HEK293T (cell line): ENCODE measurements at regions not wholly inside any gene's neighbourhood (a gene's known extent, or its start where the extent isn't known, plus 50 kb on each side); places are given as distances from the start of the nearest gene placed in this dataset.

ENCODE experiments used
- BHLHE40 ChIP-seq: fragments of 450-650 bp; IDR thresholded peaks from 2 replicates; pipeline ENCODE4 v1.6.1; 2016; ENCODE audit warnings: mild to moderate bottlenecking, moderate library complexity, borderline replicate concordance
- CTBP1 ChIP-seq: fragments of 450-650 bp; IDR thresholded peaks from 2 replicates; pipeline ENCODE4 v1.6.1; 2016; ENCODE audit warnings: borderline replicate concordance
- ELF4 ChIP-seq: fragments of 450-650 bp; IDR thresholded peaks from 2 replicates; pipeline ENCODE4 v1.6.1; 2017; ENCODE audit warnings: antibody characterized with exemption
- FOXA1 ChIP-seq: fragments of 450-650 bp; IDR thresholded peaks from 2 replicates; pipeline ENCODE4 v1.6.1; 2016; ENCODE audit warnings: mild to moderate bottlenecking
- FOXK2 ChIP-seq: fragments of 450-650 bp; IDR thresholded peaks from 2 replicates; pipeline ENCODE4 v1.6.1; 2016; ENCODE audit warnings: mild to moderate bottlenecking
- FOXM1 ChIP-seq: fragments of 450-650 bp; IDR thresholded peaks from 2 replicates; pipeline ENCODE4 v1.6.1; 2017; ENCODE audit warnings: mild to moderate bottlenecking, borderline replicate concordance
- L3MBTL2 ChIP-seq: fragments of 450-650 bp; conservative IDR thresholded peaks from 2 replicates; pipeline ENCODE4 v1.6.1; 2016; ENCODE audit warnings: mild to moderate bottlenecking
- LEF1 ChIP-seq: fragments of 450-650 bp; IDR thresholded peaks from 2 replicates; pipeline ENCODE4 v1.6.1; 2017; ENCODE audit warnings: mild to moderate bottlenecking, borderline replicate concordance
- NFRKB ChIP-seq: fragments of 450-650 bp; IDR thresholded peaks from 2 replicates; pipeline ENCODE4 v1.6.1; 2016; ENCODE audit warnings: mild to moderate bottlenecking, moderate library complexity
- PKNOX1 ChIP-seq: fragments of 450-650 bp; IDR thresholded peaks from 2 replicates; pipeline ENCODE4 v1.6.1; 2016
- SP1 ChIP-seq: fragments of 450-650 bp; IDR thresholded peaks from 2 replicates; pipeline ENCODE4 v1.6.1; 2017
- SUZ12 ChIP-seq: fragments of 450-650 bp; IDR thresholded peaks from 2 replicates; pipeline ENCODE4 v1.6.1; 2016; ENCODE audit warnings: mild to moderate bottlenecking
- TARDBP ChIP-seq: fragments of 450-650 bp; IDR thresholded peaks from 2 replicates; pipeline ENCODE4 v1.6.1; 2016
- ZNF384 ChIP-seq: fragments of 450-650 bp; IDR thresholded peaks from 2 replicates; pipeline ENCODE4 v1.6.1; 2016

DNA sequence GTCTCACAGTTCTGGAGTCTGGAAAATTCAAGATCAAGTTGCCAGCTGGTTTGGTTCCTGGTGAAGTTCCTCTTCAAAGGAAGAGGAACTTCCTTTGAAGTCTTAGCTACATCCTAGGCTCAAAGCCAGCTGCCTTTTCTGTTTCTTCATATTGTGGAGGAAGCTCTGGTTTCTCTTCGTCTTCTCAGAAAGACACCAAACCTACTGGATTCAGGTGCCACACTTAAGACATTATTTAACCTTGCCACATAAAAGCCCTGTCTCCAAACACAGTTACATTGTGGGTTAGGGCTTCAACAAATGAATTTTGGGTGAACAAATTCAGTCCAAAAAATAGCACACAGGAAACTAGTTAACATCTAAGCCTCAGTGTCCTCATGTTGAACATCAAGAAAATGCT is 1019.8 kb downstream of the GALC start:
- no peak for TF ChIP-seq SP1
- no peak for TF ChIP-seq FOXM1
- TF ChIP-seq FOXK2, result no peak
- no peak for TF ChIP-seq BHLHE40
- TF ChIP-seq ZNF384, result no peak
- TF ChIP-seq SUZ12, result no peak
- no peak for TF ChIP-seq ELF4
- TF ChIP-seq L3MBTL2, result no peak
- no peak for TF ChIP-seq CTBP1
- TF ChIP-seq NFRKB, result no peak
- TF ChIP-seq FOXA1, result no peak
- no peak for TF ChIP-seq LEF1
- no peak for TF ChIP-seq PKNOX1
- TF ChIP-seq TARDBP, result no peak
